PC-9 (cell line): ENCODE measurements at regions not wholly inside any gene's neighbourhood (a gene's known extent, or its start where the extent isn't known, plus 50 kb on each side); places are given as distances from the start of the nearest gene placed in this dataset.

ENCODE experiments used
- BruUV-seq: library from RNA; stranded (reverse); fragments of 400-500 nt; replicated peaks from 2 replicates; lab custom pipeline; 2021; lab: Mats Ljungman, UMichigan
- CTCF ChIA-PET: fragments of 300-600 bp; sonication (Branson Sonifier 250); formaldehyde crosslinking; loops from one replicate; lab custom pipeline; 2022; ENCODE audit warnings: antibody characterized with exemption; lab: Charles Lee
- POLR2A ChIA-PET: fragments of 300-600 bp; sonication (Branson Sonifier 250); formaldehyde crosslinking; loops from one replicate; lab custom pipeline; 2022; ENCODE audit warnings: antibody characterized with exemption; ENCODE audit not compliant: unreplicated experiment; lab: Charles Lee
- DNase-seq, 2 experiments: peaks; one replicate each; pipeline versions ENCODE4 v3.0.0 to v3.0.0-alpha.2; 2015 to 2022; ENCODE audit warnings: mixed read lengths in 1 of 2
- H2AFZ ChIP-seq: fragments of 200-600 bp; sonication (generic); 2 replicates; pipeline ENCODE4 v1.8.1; 2017; ENCODE audit warnings: antibody characterized with exemption
- H3F3A ChIP-seq: fragments of 200-600 bp; sonication (generic); 2 replicates; pipeline ENCODE4 v1.8.1; 2017; ENCODE audit warnings: antibody characterized with exemption, mild to moderate bottlenecking, low read depth; ENCODE audit not compliant: insufficient read depth
- H3K27ac ChIP-seq: fragments of 200-600 bp; sonication (generic); 2 replicates; pipeline ENCODE4 v1.6.1; 2016; ENCODE audit warnings: mixed run types
- H3K27me3 ChIP-seq: fragments of 200-600 bp; sonication (generic); 2 replicates; pipeline ENCODE4 v1.6.1; 2016; ENCODE audit warnings: low read depth, mixed run types; ENCODE audit not compliant: insufficient read depth
- H3K36me3 ChIP-seq: fragments of 200-600 bp; sonication (generic); 2 replicates; pipeline ENCODE4 v1.6.1; 2016; ENCODE audit warnings: low read depth, mixed run types
- H3K4me1 ChIP-seq: fragments of 200-600 bp; sonication (generic); replicated peaks from 2 replicates; pipeline ENCODE4 v1.6.1; 2016; ENCODE audit warnings: mixed run types; ENCODE audit not compliant: insufficient read depth
- H3K4me2 ChIP-seq: fragments of 200-600 bp; sonication (generic); 2 replicates; pipeline ENCODE4 v1.6.1; 2017; ENCODE audit warnings: mixed run types
- H3K4me3 ChIP-seq: fragments of 200-600 bp; sonication (generic); 2 replicates; pipeline ENCODE4 v1.6.1; 2016; ENCODE audit warnings: mixed run types
- H3K79me2 ChIP-seq: fragments of 200-600 bp; sonication (generic); 2 replicates; pipeline ENCODE4 v1.6.1; 2017; ENCODE audit warnings: low read depth, mixed run types
- H3K9me2 ChIP-seq: fragments of 200-600 bp; sonication (generic); 2 replicates; pipeline ENCODE4 v1.8.1; 2017; ENCODE audit warnings: mild to moderate bottlenecking; ENCODE audit not compliant: insufficient read depth
- H3K9me3 ChIP-seq: fragments of 200-600 bp; sonication (generic); 2 replicates; pipeline ENCODE4 v1.8.1; 2016; ENCODE audit warnings: low read depth; ENCODE audit not compliant: insufficient read depth
- H4K20me1 ChIP-seq: fragments of 200-600 bp; sonication (generic); 2 replicates; pipeline ENCODE4 v1.8.1; 2017; ENCODE audit not compliant: insufficient read depth
- EZH2 ChIP-seq: fragments of 200-600 bp; sonication (generic); IDR thresholded peaks from 2 replicates; pipeline ENCODE4 v1.8.0; 2017; ENCODE audit warnings: antibody characterized with exemption, low read depth
- intact Hi-C: fragments of 100-400 bp; cut with micrococcal nuclease; formaldehyde crosslinking; loops from one replicate; pipeline ENCODE4 v1.10.0; 2022; ENCODE audit not compliant: unreplicated experiment
- TF ChIP-seq, protein P1 (sequence below): fragments of 200-600 bp; sonication (generic); conservative IDR thresholded peaks from 2 replicates; pipeline ENCODE4 v1.6.1; 2017; ENCODE audit warnings: mixed run types, antibody characterized with exemption, mild to moderate bottlenecking, moderate library complexity

DNA sequence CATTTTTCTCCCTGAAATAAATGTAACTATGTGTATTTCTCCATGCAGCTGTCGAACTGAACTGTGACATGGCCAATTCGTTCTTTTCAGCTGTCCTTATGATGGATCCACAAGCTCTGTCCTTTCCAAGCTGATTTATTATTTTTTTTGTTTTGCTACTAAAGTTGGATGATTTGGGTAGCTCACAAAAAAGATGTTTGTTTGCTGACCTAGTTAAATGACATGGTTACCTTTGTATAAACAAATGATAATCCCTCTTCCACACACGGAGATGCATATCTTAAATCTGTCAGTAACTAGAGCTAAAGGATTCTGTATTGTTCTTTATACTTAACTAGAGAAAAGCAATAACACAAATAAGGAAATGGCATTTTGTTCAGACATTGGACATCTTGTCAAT, 884.3 kb upstream of the PCDH20 start:
- H4K20me1 ChIP-seq: no peaks in the 10 kb centered on the region
- H3K27ac ChIP-seq: no peak overlapping the region
- H3K9me2 ChIP-seq: no peaks in the 10 kb centered on the region
- CTCF ChIA-PET: no interaction called here
- H3K4me3 ChIP-seq: no peak overlapping the region
- no peaks in the 10 kb centered on the region for H3K79me2 ChIP-seq
- H3K4me2 ChIP-seq: no peak overlapping the region
- H3K9me3 ChIP-seq: no peaks in the 10 kb centered on the region
- POLR2A ChIA-PET: no interaction called here
- TF ChIP-seq EZH2: no peak
- TF ChIP-seq, protein P1, sequence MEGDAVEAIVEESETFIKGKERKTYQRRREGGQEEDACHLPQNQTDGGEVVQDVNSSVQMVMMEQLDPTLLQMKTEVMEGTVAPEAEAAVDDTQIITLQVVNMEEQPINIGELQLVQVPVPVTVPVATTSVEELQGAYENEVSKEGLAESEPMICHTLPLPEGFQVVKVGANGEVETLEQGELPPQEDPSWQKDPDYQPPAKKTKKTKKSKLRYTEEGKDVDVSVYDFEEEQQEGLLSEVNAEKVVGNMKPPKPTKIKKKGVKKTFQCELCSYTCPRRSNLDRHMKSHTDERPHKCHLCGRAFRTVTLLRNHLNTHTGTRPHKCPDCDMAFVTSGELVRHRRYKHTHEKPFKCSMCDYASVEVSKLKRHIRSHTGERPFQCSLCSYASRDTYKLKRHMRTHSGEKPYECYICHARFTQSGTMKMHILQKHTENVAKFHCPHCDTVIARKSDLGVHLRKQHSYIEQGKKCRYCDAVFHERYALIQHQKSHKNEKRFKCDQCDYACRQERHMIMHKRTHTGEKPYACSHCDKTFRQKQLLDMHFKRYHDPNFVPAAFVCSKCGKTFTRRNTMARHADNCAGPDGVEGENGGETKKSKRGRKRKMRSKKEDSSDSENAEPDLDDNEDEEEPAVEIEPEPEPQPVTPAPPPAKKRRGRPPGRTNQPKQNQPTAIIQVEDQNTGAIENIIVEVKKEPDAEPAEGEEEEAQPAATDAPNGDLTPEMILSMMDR: no peak
- BruUV-seq: no TSS peak
- H3K36me3 ChIP-seq: no peaks in the 10 kb centered on the region
- H3K4me1 ChIP-seq: no peaks in the 10 kb centered on the region
- DNase-seq: no peak
- intact Hi-C loops: no loop called here
- no peak overlapping the region for H2AFZ ChIP-seq
- no peaks in the 10 kb centered on the region for H3F3A ChIP-seq
- no peaks in the 10 kb centered on the region for H3K27me3 ChIP-seq

DNA sequence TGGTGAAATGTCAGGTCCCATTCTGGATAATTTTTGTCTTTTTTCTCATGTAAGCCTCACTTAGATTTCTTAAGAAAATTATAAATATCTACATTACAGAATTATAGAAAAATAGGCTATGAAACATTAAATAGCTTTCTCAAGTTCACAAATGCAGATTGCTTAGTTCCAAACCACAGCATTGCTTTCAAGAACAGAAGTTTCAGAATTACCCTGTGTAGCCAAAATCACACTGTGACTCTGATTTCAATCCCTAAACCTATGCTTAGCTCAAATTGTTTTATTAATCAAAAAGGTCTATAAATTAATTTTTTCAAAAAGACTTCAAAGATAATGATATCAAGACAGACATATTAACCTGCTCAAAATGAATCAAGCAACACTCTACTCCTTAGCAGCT, 881.2 kb upstream of the PCDH20 start:
- ChIA-PET POLR2A (no interaction called here), CTCF (no interaction called here)

DNA sequence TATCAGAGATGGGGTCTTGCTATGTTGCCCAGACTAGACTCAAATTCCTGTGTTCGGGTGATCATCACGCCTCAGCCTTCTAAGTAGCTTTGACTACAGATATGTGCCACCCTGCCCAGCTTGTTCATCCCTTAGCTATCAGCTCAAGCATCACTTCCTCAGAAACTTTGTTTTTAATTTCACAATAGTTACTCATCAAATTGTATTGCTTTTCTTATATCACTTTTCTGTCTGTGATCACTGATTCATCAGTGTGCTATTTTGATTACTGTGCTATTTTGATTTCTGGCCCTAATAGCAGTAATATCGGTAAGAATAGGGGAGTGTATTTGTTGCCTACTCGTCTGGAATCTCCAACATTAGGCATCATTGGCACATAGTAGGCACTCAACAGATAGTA, 878.6 kb upstream of the PCDH20 start:
- Histone ChIP-seq H3K4me2 (no peak overlapping the region), H3K9me3 (no peaks in the 10 kb centered on the region), H3K79me2 (no peaks in the 10 kb centered on the region), H3F3A (no peaks in the 10 kb centered on the region), H3K27me3 (no peaks in the 10 kb centered on the region), H4K20me1 (no peaks in the 10 kb centered on the region), H3K27ac (no peak overlapping the region), H3K4me1 (no peaks in the 10 kb centered on the region), H3K4me3 (no peak overlapping the region), H2AFZ (no peak overlapping the region), H3K36me3 (no peaks in the 10 kb centered on the region), H3K9me2 (no peaks in the 10 kb centered on the region)
- no TSS peak for BruUV-seq
- DNase-seq: no peak
- TF ChIP-seq EZH2: no peak
- TF ChIP-seq, protein P1: no peak
- ChIA-PET POLR2A (no interaction called here), CTCF (no interaction called here)
- intact Hi-C loops: no loop called here

More for the DNA sequence above, 881.2 kb upstream of the PCDH20 start:
- intact Hi-C loops: no loop called here
- no peaks in the 10 kb centered on the region for H3K27me3 ChIP-seq
- no peak overlapping the region for H3K4me3 ChIP-seq
- TF ChIP-seq, protein P1: no peak
- TF ChIP-seq EZH2: no peak
- H3K9me2 ChIP-seq: no peaks in the 10 kb centered on the region
- no peak overlapping the region for H3K4me2 ChIP-seq
- no peak for DNase-seq
- H3K4me1 ChIP-seq: no peaks in the 10 kb centered on the region
- H3K36me3 ChIP-seq: no peaks in the 10 kb centered on the region
- no peaks in the 10 kb centered on the region for H3K9me3 ChIP-seq
- no peak overlapping the region for H3K27ac ChIP-seq
- H4K20me1 ChIP-seq: no peaks in the 10 kb centered on the region
- H2AFZ ChIP-seq: no peak overlapping the region
- no peaks in the 10 kb centered on the region for H3K79me2 ChIP-seq
- H3F3A ChIP-seq: no peaks in the 10 kb centered on the region
- no TSS peak for BruUV-seq
